ENCODE measurements at regions not wholly inside any gene's neighbourhood (a gene's known extent, or its start where the extent isn't known, plus 50 kb on each side); places are given as distances from the start of the nearest gene placed in this dataset.

DNA sequence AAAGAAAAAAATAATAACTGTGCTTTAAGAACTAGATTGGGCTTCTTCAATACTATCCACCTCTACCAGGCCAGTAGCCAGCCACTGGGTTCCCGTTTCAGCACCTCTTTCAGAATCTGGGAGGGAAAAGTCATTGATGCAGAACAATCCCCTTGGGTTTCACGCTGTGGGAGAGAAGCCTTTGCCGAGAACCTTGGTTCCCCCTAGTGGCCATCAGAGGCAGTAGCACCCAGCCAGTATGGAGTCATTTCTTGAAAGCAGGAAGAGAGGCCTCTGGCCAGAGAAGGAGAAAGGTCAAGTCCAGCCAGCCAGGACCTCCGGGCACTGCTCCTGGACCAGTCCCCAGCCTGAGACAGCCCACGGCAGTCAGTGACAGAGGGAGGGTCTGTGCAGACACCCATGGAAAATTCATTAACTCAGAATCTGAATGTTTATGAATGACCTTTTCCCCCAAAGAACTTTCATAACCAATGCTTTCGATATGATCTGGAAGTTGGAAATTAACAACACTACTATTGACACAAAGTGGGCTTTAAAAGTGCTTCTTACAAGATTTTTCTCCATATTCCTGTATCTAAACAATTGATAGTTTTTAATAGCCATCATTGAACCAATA is 51.2 kb upstream of the CDH5 start:
- Histone ChIP-seq H4K20me1 (ENCODE audit: insufficient read depth, low read depth, low read length) (no peaks in the 10 kb centered on the region), H3K36me3 (ENCODE audit: insufficient read depth, low read length) (no peaks in the 10 kb centered on the region), H3K4me2 (ENCODE audit: low read depth, low read length, poor library complexity, severe bottlenecking) (no peak overlapping the region), H3K4me3 (ENCODE audit: low read length) (no peak overlapping the region), H3K79me2 (ENCODE audit: low read length) (no peaks in the 10 kb centered on the region), H3K9me2 (replicated peaks; ENCODE audit: insufficient read depth, low read length) (no peaks in the 10 kb centered on the region), H3K27ac (ENCODE audit: low read length) (no peak overlapping the region), H3K9ac (ENCODE audit: low read length) (no peak overlapping the region), H3K4me1 (ENCODE audit: low read length) (no peaks in the 10 kb centered on the region), H3K27me3 (ENCODE audit: low read length) (no peaks in the 10 kb centered on the region), H2AFZ (ENCODE audit: low read length) (no peak overlapping the region), H3K9me3 (ENCODE audit: low read length) (no peaks in the 10 kb centered on the region)
- peak; percentile 82 for DNase-seq

DNA sequence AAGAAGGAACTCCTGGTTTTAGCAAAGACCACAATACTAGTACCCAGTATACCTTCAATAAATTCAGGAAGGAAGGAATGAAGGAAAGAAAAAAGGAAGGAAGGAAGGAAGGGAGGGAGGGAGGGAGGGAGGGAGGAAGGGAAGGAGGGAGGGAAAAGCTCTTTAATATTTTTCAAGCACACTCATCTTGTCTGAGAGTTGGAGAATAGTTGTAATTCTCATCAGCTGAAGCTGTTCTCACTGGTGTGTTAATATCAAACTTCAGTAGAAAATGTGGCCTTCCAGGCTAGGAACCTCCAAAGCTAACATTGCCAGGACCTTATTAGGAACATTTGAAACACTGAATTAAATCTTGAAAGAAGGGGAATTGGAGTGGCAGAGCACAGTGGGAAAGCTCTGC is 55.2 kb upstream of the CDH5 start:
- H4K20me1 ChIP-seq (ENCODE audit: insufficient read depth, low read depth, low read length): no peaks in the 10 kb centered on the region
- H3K4me3 ChIP-seq (ENCODE audit: low read length): no peak overlapping the region
- H3K4me2 ChIP-seq (ENCODE audit: low read depth, low read length, poor library complexity, severe bottlenecking): no peak overlapping the region
- no peaks in the 10 kb centered on the region for H3K9me2 ChIP-seq (replicated peaks; ENCODE audit: insufficient read depth, low read length)
- H3K27me3 ChIP-seq (ENCODE audit: low read length): no peaks in the 10 kb centered on the region
- no peak overlapping the region for H3K9ac ChIP-seq (ENCODE audit: low read length)
- no peak overlapping the region for H2AFZ ChIP-seq (ENCODE audit: low read length)
- no peak for DNase-seq
- no peaks in the 10 kb centered on the region for H3K9me3 ChIP-seq (ENCODE audit: low read length)
- no peaks in the 10 kb centered on the region for H3K4me1 ChIP-seq (ENCODE audit: low read length)
- no peaks in the 10 kb centered on the region for H3K36me3 ChIP-seq (ENCODE audit: insufficient read depth, low read length)
- no peaks in the 10 kb centered on the region for H3K79me2 ChIP-seq (ENCODE audit: low read length)
- H3K27ac ChIP-seq (ENCODE audit: low read length): no peak overlapping the region

DNA sequence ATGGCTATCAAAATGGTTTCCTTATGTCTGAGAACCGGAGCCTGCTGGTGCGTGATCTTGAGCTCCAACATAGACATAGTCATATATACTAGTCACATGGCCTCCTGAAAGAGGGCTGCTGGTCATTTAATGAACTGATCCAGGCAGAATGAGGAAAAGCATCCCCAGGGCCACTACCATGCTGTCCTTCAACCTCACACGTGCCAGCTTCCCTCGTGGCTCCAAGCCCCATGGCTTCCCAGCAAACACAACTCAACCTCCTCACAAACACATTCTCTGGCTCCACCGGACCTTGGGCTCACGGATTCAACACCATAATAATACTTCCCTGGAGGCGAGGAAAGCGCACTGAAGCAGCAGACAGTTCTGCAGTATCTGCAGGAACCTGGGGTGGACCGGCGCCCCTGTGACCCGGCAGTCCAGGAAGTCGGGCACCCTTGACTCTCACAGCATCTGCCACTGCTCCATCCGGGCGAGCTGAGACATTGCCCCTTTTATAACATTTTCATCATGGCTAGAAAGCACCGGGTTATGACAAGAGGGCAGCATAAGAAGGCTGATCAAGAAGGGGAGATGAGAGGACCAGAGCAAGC is 57.2 kb upstream of the CDH5 start:
- no peaks in the 10 kb centered on the region for H3K9me2 ChIP-seq (replicated peaks; ENCODE audit: insufficient read depth, low read length)
- no peak for DNase-seq
- no peak overlapping the region for H3K9ac ChIP-seq (ENCODE audit: low read length)
- no peaks in the 10 kb centered on the region for H3K27me3 ChIP-seq (ENCODE audit: low read length)
- H2AFZ ChIP-seq (ENCODE audit: low read length): no peak overlapping the region
- no peaks in the 10 kb centered on the region for H3K36me3 ChIP-seq (ENCODE audit: insufficient read depth, low read length)
- no peaks in the 10 kb centered on the region for H3K79me2 ChIP-seq (ENCODE audit: low read length)
- H3K4me2 ChIP-seq (ENCODE audit: low read depth, low read length, poor library complexity, severe bottlenecking): no peak overlapping the region
- H4K20me1 ChIP-seq (ENCODE audit: insufficient read depth, low read depth, low read length): no peaks in the 10 kb centered on the region
- no peak overlapping the region for H3K27ac ChIP-seq (ENCODE audit: low read length)
- H3K9me3 ChIP-seq (ENCODE audit: low read length): no peaks in the 10 kb centered on the region
- H3K4me3 ChIP-seq (ENCODE audit: low read length): no peak overlapping the region
- H3K4me1 ChIP-seq (ENCODE audit: low read length): no peaks in the 10 kb centered on the region

DNA sequence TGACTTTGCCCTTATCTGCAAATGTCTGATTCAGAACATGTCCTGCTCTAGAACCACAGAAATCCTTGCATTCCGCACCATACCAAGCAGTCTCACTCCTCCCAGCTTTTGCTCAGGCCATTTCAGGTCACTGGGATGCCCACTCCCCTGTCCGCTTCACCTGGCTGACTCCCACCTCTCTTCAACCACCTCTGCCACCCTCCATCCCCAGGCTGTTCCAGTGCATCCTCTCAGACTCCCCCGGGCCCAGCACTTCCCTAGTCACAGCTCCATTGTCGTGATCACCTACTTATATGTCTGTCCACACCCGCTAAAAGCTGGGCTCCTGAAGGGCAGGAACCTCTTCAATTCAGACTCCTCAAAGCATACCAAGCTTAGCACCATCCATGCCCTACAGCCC is 58.4 kb upstream of the CDH5 start:
- Histone ChIP-seq H3K4me3 (ENCODE audit: low read length) (no peak overlapping the region), H2AFZ (ENCODE audit: low read length) (no peak overlapping the region), H3K9ac (ENCODE audit: low read length) (no peak overlapping the region), H3K27me3 (ENCODE audit: low read length) (no peaks in the 10 kb centered on the region), H3K79me2 (ENCODE audit: low read length) (no peaks in the 10 kb centered on the region), H3K27ac (ENCODE audit: low read length) (no peak overlapping the region), H3K36me3 (ENCODE audit: insufficient read depth, low read length) (no peaks in the 10 kb centered on the region), H3K9me2 (replicated peaks; ENCODE audit: insufficient read depth, low read length) (no peaks in the 10 kb centered on the region), H3K4me2 (ENCODE audit: low read depth, low read length, poor library complexity, severe bottlenecking) (no peak overlapping the region), H4K20me1 (ENCODE audit: insufficient read depth, low read depth, low read length) (no peaks in the 10 kb centered on the region), H3K9me3 (ENCODE audit: low read length) (no peaks in the 10 kb centered on the region), H3K4me1 (ENCODE audit: low read length) (no peaks in the 10 kb centered on the region)
- DNase-seq: no peak

DNA sequence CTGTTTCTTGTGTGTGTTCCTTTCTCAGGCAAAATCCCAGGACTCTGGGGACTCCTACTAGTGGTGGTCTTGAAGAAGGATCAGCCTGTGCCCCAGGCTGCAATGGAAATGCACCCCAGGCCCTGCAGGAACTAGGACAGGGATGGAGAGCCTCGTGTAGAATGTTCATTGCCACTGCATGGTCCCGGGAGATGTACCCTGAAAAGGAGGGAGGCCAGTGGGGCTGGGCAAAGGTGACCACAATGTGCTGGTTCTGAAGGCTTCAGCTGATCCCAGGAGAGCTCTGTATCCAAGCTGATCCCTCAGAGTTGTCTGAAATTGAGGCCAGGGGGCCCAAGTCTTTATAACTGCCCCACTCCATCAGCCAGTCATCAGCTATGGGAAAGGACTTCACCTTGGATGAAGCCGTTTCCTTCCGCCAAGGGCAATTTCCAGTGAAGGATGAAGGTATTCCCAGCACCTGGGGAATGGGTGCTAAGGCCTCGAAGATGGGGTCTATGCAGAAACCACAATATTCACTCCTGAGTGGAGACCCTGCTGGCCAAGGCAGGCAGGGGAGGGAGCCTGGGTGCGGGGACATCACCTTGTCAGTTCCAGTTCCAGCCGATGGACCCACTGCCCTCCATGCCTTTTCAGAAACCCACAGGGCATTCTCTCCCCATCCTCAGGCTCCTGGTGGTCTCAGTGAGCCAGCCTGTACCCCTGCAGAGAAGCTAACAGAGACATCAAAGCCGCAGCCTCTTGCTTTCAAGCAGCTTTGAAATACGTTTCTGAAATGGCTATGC is 59.9 kb upstream of the CDH5 start:
- Histone ChIP-seq H3K79me2 (ENCODE audit: low read length) (no peaks in the 10 kb centered on the region), H3K4me1 (ENCODE audit: low read length) (no peaks in the 10 kb centered on the region), H3K36me3 (ENCODE audit: insufficient read depth, low read length) (no peaks in the 10 kb centered on the region), H3K4me3 (ENCODE audit: low read length) (no peak overlapping the region), H3K27me3 (ENCODE audit: low read length) (no peaks in the 10 kb centered on the region), H2AFZ (ENCODE audit: low read length) (no peak overlapping the region), H4K20me1 (ENCODE audit: insufficient read depth, low read depth, low read length) (no peaks in the 10 kb centered on the region), H3K9me3 (ENCODE audit: low read length) (no peaks in the 10 kb centered on the region), H3K4me2 (ENCODE audit: low read depth, low read length, poor library complexity, severe bottlenecking) (no peak overlapping the region), H3K27ac (ENCODE audit: low read length) (no peak overlapping the region), H3K9me2 (replicated peaks; ENCODE audit: insufficient read depth, low read length) (no peaks in the 10 kb centered on the region), H3K9ac (ENCODE audit: low read length) (no peak overlapping the region)
- no peak for DNase-seq

DNA sequence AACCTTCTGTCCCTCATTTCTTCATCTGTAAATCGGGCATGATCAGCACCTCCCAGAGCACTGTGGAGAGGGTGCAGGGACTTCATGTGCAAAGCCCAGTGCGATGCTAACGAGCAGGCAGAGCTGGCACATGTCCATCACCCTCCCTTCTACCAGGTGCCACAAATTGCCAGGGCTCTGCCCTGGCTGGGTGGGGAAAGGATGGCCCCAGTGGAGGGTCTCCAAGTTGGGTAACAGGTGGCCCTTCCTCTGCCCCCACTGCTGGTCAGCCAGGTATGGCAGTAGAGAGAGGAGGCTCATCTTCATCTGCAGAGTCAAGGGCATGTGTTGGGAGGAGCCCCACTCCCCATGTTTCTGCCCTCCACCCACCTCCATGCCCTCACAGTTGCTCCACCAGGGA is 61.5 kb upstream of the CDH5 start:
- Histone ChIP-seq H4K20me1 (ENCODE audit: insufficient read depth, low read depth, low read length) (no peaks in the 10 kb centered on the region), H3K9ac (ENCODE audit: low read length) (no peak overlapping the region), H3K36me3 (ENCODE audit: insufficient read depth, low read length) (no peaks in the 10 kb centered on the region), H3K27me3 (ENCODE audit: low read length) (no peaks in the 10 kb centered on the region), H3K9me2 (replicated peaks; ENCODE audit: insufficient read depth, low read length) (no peaks in the 10 kb centered on the region), H3K4me1 (ENCODE audit: low read length) (no peaks in the 10 kb centered on the region), H3K4me2 (ENCODE audit: low read depth, low read length, poor library complexity, severe bottlenecking) (no peak overlapping the region), H3K4me3 (ENCODE audit: low read length) (no peak overlapping the region), H3K9me3 (ENCODE audit: low read length) (no peaks in the 10 kb centered on the region), H3K79me2 (ENCODE audit: low read length) (no peaks in the 10 kb centered on the region), H3K27ac (ENCODE audit: low read length) (no peak overlapping the region), H2AFZ (ENCODE audit: low read length) (no peak overlapping the region)
- no peak for DNase-seq

DNA sequence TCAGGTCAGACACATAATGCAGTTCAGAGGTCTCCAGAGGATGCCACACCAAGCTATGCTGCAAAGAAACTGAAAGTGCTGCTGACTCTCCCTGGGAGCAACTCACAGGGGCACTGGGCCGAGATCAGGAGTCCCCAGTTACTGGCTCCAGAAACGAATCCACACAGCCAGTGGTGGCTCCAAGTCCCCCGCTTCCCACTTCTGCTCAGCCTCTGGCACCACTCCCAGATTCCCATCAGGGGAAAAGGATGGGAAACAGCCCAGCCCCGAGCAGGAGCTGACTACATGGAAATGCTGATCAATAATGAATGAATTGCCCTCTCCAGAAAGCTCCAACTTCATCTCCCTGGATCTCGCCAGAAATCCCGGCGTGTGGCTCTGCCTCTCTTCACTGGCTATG is 62.3 kb upstream of the CDH5 start:
- no peak overlapping the region for H3K27ac ChIP-seq (ENCODE audit: low read length)
- H2AFZ ChIP-seq (ENCODE audit: low read length): no peak overlapping the region
- no peaks in the 10 kb centered on the region for H3K9me3 ChIP-seq (ENCODE audit: low read length)
- no peak overlapping the region for H3K9ac ChIP-seq (ENCODE audit: low read length)
- H3K27me3 ChIP-seq (ENCODE audit: low read length): no peaks in the 10 kb centered on the region
- no peak overlapping the region for H3K4me2 ChIP-seq (ENCODE audit: low read depth, low read length, poor library complexity, severe bottlenecking)
- no peak for DNase-seq
- H3K4me1 ChIP-seq (ENCODE audit: low read length): no peaks in the 10 kb centered on the region
- no peaks in the 10 kb centered on the region for H4K20me1 ChIP-seq (ENCODE audit: insufficient read depth, low read depth, low read length)
- H3K36me3 ChIP-seq (ENCODE audit: insufficient read depth, low read length): no peaks in the 10 kb centered on the region
- H3K79me2 ChIP-seq (ENCODE audit: low read length): no peaks in the 10 kb centered on the region
- H3K4me3 ChIP-seq (ENCODE audit: low read length): no peak overlapping the region
- H3K9me2 ChIP-seq (replicated peaks; ENCODE audit: insufficient read depth, low read length): no peaks in the 10 kb centered on the region

DNA sequence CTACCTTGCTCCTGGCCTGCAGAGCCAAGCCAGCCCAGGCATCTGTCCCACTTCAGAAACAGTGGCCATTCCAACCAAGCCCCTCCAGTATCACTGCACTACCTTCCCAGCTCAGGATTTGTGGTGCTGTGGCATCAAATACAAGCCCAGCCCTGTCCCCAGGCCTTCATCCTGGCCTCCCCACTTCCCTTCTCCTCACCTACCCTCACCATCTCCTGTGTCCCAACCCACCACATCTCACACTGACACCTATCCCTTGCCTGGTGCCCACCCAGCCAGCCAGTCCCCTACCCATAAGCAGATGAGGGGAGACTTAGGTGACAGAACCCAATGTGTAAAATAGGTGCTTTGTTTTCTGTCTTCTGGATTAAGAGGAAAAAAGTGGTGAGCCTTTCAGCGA is 66.0 kb upstream of the CDH5 start:
- H2AFZ ChIP-seq (ENCODE audit: low read length): no peak overlapping the region
- H3K4me1 ChIP-seq (ENCODE audit: low read length): no peaks in the 10 kb centered on the region
- no peaks in the 10 kb centered on the region for H3K9me2 ChIP-seq (replicated peaks; ENCODE audit: insufficient read depth, low read length)
- DNase-seq: no peak
- H3K79me2 ChIP-seq (ENCODE audit: low read length): no peaks in the 10 kb centered on the region
- no peak overlapping the region for H3K4me2 ChIP-seq (ENCODE audit: low read depth, low read length, poor library complexity, severe bottlenecking)
- H3K27ac ChIP-seq (ENCODE audit: low read length): no peak overlapping the region
- no peaks in the 10 kb centered on the region for H3K9me3 ChIP-seq (ENCODE audit: low read length)
- no peaks in the 10 kb centered on the region for H3K27me3 ChIP-seq (ENCODE audit: low read length)
- no peaks in the 10 kb centered on the region for H4K20me1 ChIP-seq (ENCODE audit: insufficient read depth, low read depth, low read length)
- H3K9ac ChIP-seq (ENCODE audit: low read length): no peak overlapping the region
- H3K4me3 ChIP-seq (ENCODE audit: low read length): no peak overlapping the region
- no peaks in the 10 kb centered on the region for H3K36me3 ChIP-seq (ENCODE audit: insufficient read depth, low read length)

Measured in Karpas-422 (cell line).